ENCODE measurements at regions not wholly inside any gene's neighbourhood (a gene's known extent, or its start where the extent isn't known, plus 50 kb on each side); places are given as distances from the start of the nearest gene placed in this dataset.

GRCh38 chr9:20114974-20115373 is 326.1 kb upstream of the SLC24A2 start:
- DNase-seq (ENCODE audit: low spot score): no peak

- DNase-seq (ENCODE audit: low spot score): no peak
These were observed 323.5 kb upstream of the SLC24A2 start for GRCh38 chr9:20112205-20112783.

- DNase-seq (ENCODE audit: low spot score): no peak
These were observed 322.5 kb upstream of the SLC24A2 start for GRCh38 chr9:20111173-20111843.

- no peak for DNase-seq (ENCODE audit: low spot score)
These were observed 306.7 kb upstream of the SLC24A2 start for GRCh38 chr9:20095430-20096092.

- DNase-seq (ENCODE audit: low spot score): no peak
These were observed 303.7 kb upstream of the SLC24A2 start for GRCh38 chr9:20092561-20092960.

- DNase-seq (ENCODE audit: low spot score): no peak
These were observed 298.6 kb upstream of the SLC24A2 start for GRCh38 chr9:20087481-20087880.

- DNase-seq (ENCODE audit: low spot score): no peak
These were observed 297.0 kb upstream of the SLC24A2 start for GRCh38 chr9:20085842-20086241.

GRCh38 chr9:20084125-20084524 is 295.3 kb upstream of the SLC24A2 start:
- no peak for DNase-seq (ENCODE audit: low spot score)

- no peak for DNase-seq (ENCODE audit: low spot score)
These were observed 294.6 kb upstream of the SLC24A2 start for GRCh38 chr9:20083390-20083789.

GRCh38 chr9:20082831-20083230 is 294.0 kb upstream of the SLC24A2 start:
- DNase-seq (ENCODE audit: low spot score): no peak

GRCh38 chr9:20082406-20082805 is 293.6 kb upstream of the SLC24A2 start:
- DNase-seq (ENCODE audit: low spot score): no peak

- no peak for DNase-seq (ENCODE audit: low spot score)
These were observed 289.4 kb upstream of the SLC24A2 start for GRCh38 chr9:20078246-20078645.

GRCh38 chr9:20074291-20074690 is 285.5 kb upstream of the SLC24A2 start:
- no peak for DNase-seq (ENCODE audit: low spot score)

- DNase-seq (ENCODE audit: low spot score): no peak
These were observed 281.5 kb upstream of the SLC24A2 start for GRCh38 chr9:20070336-20070735.

- DNase-seq (ENCODE audit: low spot score): no peak
These were observed 277.2 kb upstream of the SLC24A2 start for GRCh38 chr9:20065796-20066700.

GRCh38 chr9:20065046-20065445 is 276.2 kb upstream of the SLC24A2 start:
- no peak for DNase-seq (ENCODE audit: low spot score)

- no peak for DNase-seq (ENCODE audit: low spot score)
These were observed 265.9 kb upstream of the SLC24A2 start for GRCh38 chr9:20054734-20055133.

- no peak for DNase-seq (ENCODE audit: low spot score)
These were observed 260.1 kb upstream of the SLC24A2 start for GRCh38 chr9:20048985-20049384.

- no peak for DNase-seq (ENCODE audit: low spot score)
These were observed 259.6 kb upstream of the SLC24A2 start for GRCh38 chr9:20048437-20048836.

- no peak for DNase-seq (ENCODE audit: low spot score)
These were observed 255.8 kb upstream of the SLC24A2 start for GRCh38 chr9:20044686-20045085.

- no peak for DNase-seq (ENCODE audit: low spot score)
These were observed 254.6 kb upstream of the SLC24A2 start for GRCh38 chr9:20043461-20043860.

GRCh38 chr9:20043035-20043434 is 254.2 kb upstream of the SLC24A2 start:
- DNase-seq (ENCODE audit: low spot score): no peak
